GM19397 (cell line): ENCODE measurements at regions not wholly inside any gene's neighbourhood (a gene's known extent, or its start where the extent isn't known, plus 50 kb on each side); places are given as distances from the start of the nearest gene placed in this dataset.

Source experiments
- ATAC-seq: cut with Tn5 transposase; IDR thresholded peaks from one replicate; pipeline ENCODE4 v1.9.1; 2021; ENCODE audit warnings: mild to moderate bottlenecking, moderate library complexity; ENCODE audit not compliant: unreplicated experiment

- ATAC-seq, result no peak
Observed at GRCh38 chr13:79799059-79799867, 318.3 kb downstream of the NDFIP2 start.

GRCh38 chr13:79796136-79796535, 315.2 kb downstream of the NDFIP2 start:
- no peak for ATAC-seq

GRCh38 chr13:79794931-79795330, 314.0 kb downstream of the NDFIP2 start:
- no peak for ATAC-seq

- ATAC-seq, result no peak
Observed at GRCh38 chr13:79792716-79793115, 311.8 kb downstream of the NDFIP2 start.

- no peak for ATAC-seq
Observed at GRCh38 chr13:79791471-79792042, 310.6 kb downstream of the NDFIP2 start.

- ATAC-seq, result no peak
Observed at GRCh38 chr13:79786176-79786575, 305.2 kb downstream of the NDFIP2 start.

- ATAC-seq, result no peak
Observed at GRCh38 chr13:79782541-79783205, 301.7 kb downstream of the NDFIP2 start.

GRCh38 chr13:79781829-79782540, 301.0 kb downstream of the NDFIP2 start:
- no peak for ATAC-seq

- ATAC-seq, result no peak
Observed at GRCh38 chr13:79780240-79780639, 299.3 kb downstream of the NDFIP2 start.

GRCh38 chr13:79779761-79780160, 298.8 kb downstream of the NDFIP2 start:
- ATAC-seq, result no peak

GRCh38 chr13:79778741-79779460, 297.9 kb downstream of the NDFIP2 start:
- no peak for ATAC-seq

GRCh38 chr13:79777504-79777903, 296.5 kb downstream of the NDFIP2 start:
- ATAC-seq, result no peak

- ATAC-seq, result no peak
Observed at GRCh38 chr13:79776531-79777295, 295.8 kb downstream of the NDFIP2 start.

GRCh38 chr13:79775830-79776229, 294.9 kb downstream of the NDFIP2 start:
- peak; percentile 53 for ATAC-seq

- no peak for ATAC-seq
Observed at GRCh38 chr13:79772811-79773210, 291.9 kb downstream of the NDFIP2 start.

GRCh38 chr13:79771493-79771892, 290.5 kb downstream of the NDFIP2 start:
- ATAC-seq, result no peak

GRCh38 chr13:79770056-79770455, 289.1 kb downstream of the NDFIP2 start:
- ATAC-seq, result no peak

- ATAC-seq, result no peak
Observed at GRCh38 chr13:79767126-79767525, 286.2 kb downstream of the NDFIP2 start.

- ATAC-seq, result no peak
Observed at GRCh38 chr13:79765331-79765730, 284.4 kb downstream of the NDFIP2 start.

- no peak for ATAC-seq
Observed at GRCh38 chr13:79749984-79750551, 269.1 kb downstream of the NDFIP2 start.
